Keratinocyte (primary cell): ENCODE measurements at regions not wholly inside any gene's neighbourhood (a gene's known extent, or its start where the extent isn't known, plus 50 kb on each side); places are given as distances from the start of the nearest gene placed in this dataset.
"Not testable (repeated sequence)": the region's sequence is repeated elsewhere in the genome, so short reads cannot be mapped to it uniquely, and the experiment has no call there.

ENCODE experiments used
- DNase-seq: peaks from one replicate; pipeline ENCODE4 v3.0.0-alpha.2; 2011; ENCODE audit warnings: low read depth, missing footprints, low spot score
- FAIRE-seq: peaks from 2 replicates; lab custom pipeline; 2011; peaks lifted over from hg19 to GRCh38; lab: Jason Lieb, UNC
- H2AFZ ChIP-seq: 2 replicates; pipeline ENCODE4 v1.6.0; 2012; ENCODE audit warnings: low read length, control low read depth, inconsistent platforms; ENCODE audit not compliant: control insufficient read depth
- H3K27ac ChIP-seq: 2 replicates; pipeline ENCODE4 v1.5.1; 2011; ENCODE audit warnings: low read length; ENCODE audit not compliant: control insufficient read depth, insufficient read depth
- H3K27me3 ChIP-seq: 3 replicates; pipeline ENCODE4 v1.6.0; 2011; ENCODE audit warnings: low read length; ENCODE audit not compliant: control insufficient read depth, insufficient read depth; ENCODE audit errors: extremely low read depth
- H3K36me3 ChIP-seq, 2 experiments: 2 replicates in 1 of 2; 3 replicates in 1 of 2; pipeline ENCODE4 v1.5.1; 2011; ENCODE audit warnings: low read length in 2 of 2, mild to moderate bottlenecking in 1 of 2; ENCODE audit not compliant: control insufficient read depth in 2 of 2, insufficient read depth in 2 of 2; ENCODE audit errors: extremely low read depth in 1 of 2
- H3K4me1 ChIP-seq: 3 replicates; pipeline ENCODE4 v1.5.1; 2011; ENCODE audit warnings: low read length; ENCODE audit not compliant: control insufficient read depth, insufficient read depth; ENCODE audit errors: extremely low read depth
- H3K4me2 ChIP-seq: 3 replicates; pipeline ENCODE4 v1.6.0; 2011; ENCODE audit warnings: low read depth, low read length; ENCODE audit not compliant: control insufficient read depth, insufficient read depth; ENCODE audit errors: extremely low read depth
- H3K4me3 ChIP-seq, 3 experiments: fragments of 200-600 bp in 1 of 3; sonication (generic) in 1 of 3; 2 replicates in 2 of 3; 3 replicates in 1 of 3; pipeline ENCODE4 v1.5.1; 2011 to 2016; ENCODE audit warnings: low read length in 3 of 3, mild to moderate bottlenecking in 3 of 3, control low read depth in 2 of 3, inconsistent platforms in 1 of 3, low read depth in 1 of 3, mixed read lengths in 1 of 3, mixed run types in 1 of 3, moderate library complexity in 1 of 3; ENCODE audit not compliant: control insufficient read depth in 2 of 3, insufficient read depth in 2 of 3; ENCODE audit errors: extremely low read depth in 1 of 3
- H3K79me2 ChIP-seq: 2 replicates; pipeline ENCODE4 v1.6.0; 2012; ENCODE audit warnings: low read length; ENCODE audit not compliant: control insufficient read depth, insufficient read depth
- H3K9ac ChIP-seq: 3 replicates; pipeline ENCODE4 v1.6.0; 2011; ENCODE audit warnings: low read length; ENCODE audit not compliant: control insufficient read depth, insufficient read depth; ENCODE audit errors: extremely low read depth
- H3K9me1 ChIP-seq: 3 replicates; pipeline ENCODE4 v1.6.0; 2011; ENCODE audit warnings: low read length; ENCODE audit not compliant: control insufficient read depth, insufficient read depth; ENCODE audit errors: extremely low read depth
- H3K9me3 ChIP-seq: 2 replicates; pipeline ENCODE4 v1.5.1; 2012; ENCODE audit warnings: low read depth, low read length; ENCODE audit not compliant: control insufficient read depth
- H4K20me1 ChIP-seq: 3 replicates; pipeline ENCODE4 v1.6.0; 2011; ENCODE audit warnings: low read length; ENCODE audit not compliant: control insufficient read depth, insufficient read depth; ENCODE audit errors: extremely low read depth
- dilution Hi-C: fragments of 300-500 bp; cut with MboI; formaldehyde crosslinking; loops from one replicate; pipeline ENCODE4 v1.7.0; 2020; ENCODE audit warnings: low sequenced_read_pairs; ENCODE audit not compliant: extremely low pct_ligation_motif_present

DNA sequence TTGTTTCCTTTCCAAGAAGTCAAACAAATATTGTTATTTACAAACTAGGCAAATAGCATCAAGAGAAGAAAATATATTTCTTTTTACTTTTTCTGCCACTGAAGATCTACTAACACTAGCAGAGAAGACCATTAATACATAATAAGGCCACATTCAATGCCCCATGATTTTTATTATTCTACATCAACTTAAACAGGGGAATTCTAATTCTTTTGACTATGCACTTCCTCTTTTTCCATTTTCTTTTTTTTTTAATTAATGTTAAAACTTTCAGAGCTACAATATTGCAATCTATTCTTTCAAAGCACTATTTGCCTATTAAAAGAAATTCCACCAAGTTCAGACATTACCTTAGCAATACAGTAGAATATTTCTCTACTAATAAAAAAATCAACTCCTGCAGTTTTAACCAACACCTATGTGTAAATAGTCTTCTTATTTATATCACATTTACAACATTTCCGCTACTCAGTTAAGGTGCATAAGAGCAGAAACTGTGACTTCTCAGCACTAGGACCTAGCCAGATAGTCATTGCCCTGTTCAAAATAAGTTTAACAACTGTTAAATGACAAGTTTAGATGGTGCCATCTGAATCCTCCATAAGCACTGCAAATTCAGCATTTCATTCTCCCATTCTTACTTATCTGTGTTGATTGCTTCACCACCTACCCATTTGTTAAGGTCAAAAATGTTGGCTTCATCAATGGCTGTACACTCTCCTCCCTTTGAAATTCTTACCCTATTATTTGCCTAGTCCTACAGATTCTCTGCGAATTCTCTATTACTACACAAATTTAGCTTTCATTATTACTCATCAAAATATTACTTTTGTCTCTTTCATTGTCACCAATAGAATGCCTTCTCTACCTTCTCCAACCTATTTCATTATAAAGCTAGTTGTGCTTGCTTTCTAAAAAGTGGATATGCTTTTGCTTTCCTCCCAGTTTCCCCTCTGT, 90.1 kb downstream of the SPDYE17 start:
- H3K4me1 ChIP-seq, H3K9me3 ChIP-seq, H4K20me1 ChIP-seq, H3K27ac ChIP-seq, H3K4me2 ChIP-seq, DNase-seq, H3K9ac ChIP-seq, H3K79me2 ChIP-seq, dilution Hi-C loops, H2AFZ ChIP-seq, H3K27me3 ChIP-seq, H3K4me3 ChIP-seq, H3K9me1 ChIP-seq, H3K36me3 ChIP-seq: not testable (repeated sequence)
- peak; percentile 53 for FAIRE-seq

DNA sequence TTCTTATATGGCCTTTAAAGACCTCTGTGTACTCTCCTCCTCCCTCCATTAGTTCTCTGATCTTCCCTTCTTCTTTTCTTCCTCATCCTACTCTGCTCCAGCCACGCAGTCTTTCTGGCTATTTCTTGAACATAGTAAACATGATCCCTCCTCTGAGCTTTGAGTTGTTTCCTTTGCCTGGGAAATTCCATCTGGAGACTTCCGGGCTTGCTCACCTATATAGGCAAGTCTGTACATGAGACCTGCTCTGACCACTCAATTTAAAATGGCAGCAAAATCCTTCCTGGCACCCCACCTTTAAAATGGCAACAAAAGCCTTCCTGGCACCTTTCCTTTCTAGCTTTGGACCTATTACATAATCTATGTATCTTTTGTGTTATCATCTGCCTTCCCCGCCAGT, 94.4 kb downstream of the SPDYE17 start:
- dilution Hi-C loops = not testable (repeated sequence)
- Histone ChIP-seq H3K4me2 (peak overlapping the region; percentile 17), H3K27ac (peak overlapping the region; percentile 52)

DNA sequence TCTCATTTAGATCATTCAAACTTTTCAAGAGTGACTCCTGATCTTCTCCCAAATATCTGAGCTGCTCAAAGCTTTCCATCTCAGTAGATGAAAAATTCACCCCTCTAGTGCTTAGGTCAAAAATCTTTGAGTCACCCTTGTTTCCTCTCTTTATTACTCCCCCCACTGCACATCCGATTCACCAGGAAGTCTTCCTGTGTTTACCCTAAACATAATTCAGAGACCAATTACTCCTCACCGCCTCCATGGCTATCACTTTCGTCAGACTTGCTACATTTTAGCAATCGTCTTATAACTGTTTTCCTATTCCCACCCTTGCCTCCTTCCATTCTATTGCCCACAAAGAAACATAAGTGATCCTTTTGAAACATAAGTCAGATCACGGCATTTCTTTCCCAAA, 94.8 kb downstream of the SPDYE17 start:
- H3K4me1 ChIP-seq, DNase-seq, H3K9me1 ChIP-seq, H3K9ac ChIP-seq, H3K4me3 ChIP-seq, H4K20me1 ChIP-seq, FAIRE-seq, H3K9me3 ChIP-seq, dilution Hi-C loops, H3K36me3 ChIP-seq, H3K27me3 ChIP-seq, H3K79me2 ChIP-seq: not testable (repeated sequence)
- peak overlapping the region; percentile 52 for H2AFZ ChIP-seq
- H3K4me2 ChIP-seq = peak overlapping the region; percentile 17
- H3K27ac ChIP-seq = peak overlapping the region; percentile 52

More for the DNA sequence above, 94.4 kb downstream of the SPDYE17 start:
- H3K4me3 ChIP-seq, H3K9ac ChIP-seq, H3K27me3 ChIP-seq, H3K9me1 ChIP-seq, H3K4me1 ChIP-seq, H4K20me1 ChIP-seq, H3K36me3 ChIP-seq, DNase-seq, H3K9me3 ChIP-seq, H3K79me2 ChIP-seq: not testable (repeated sequence)
- peak overlapping the region; percentile 82 for H2AFZ ChIP-seq
- FAIRE-seq = peak; percentile 97

DNA sequence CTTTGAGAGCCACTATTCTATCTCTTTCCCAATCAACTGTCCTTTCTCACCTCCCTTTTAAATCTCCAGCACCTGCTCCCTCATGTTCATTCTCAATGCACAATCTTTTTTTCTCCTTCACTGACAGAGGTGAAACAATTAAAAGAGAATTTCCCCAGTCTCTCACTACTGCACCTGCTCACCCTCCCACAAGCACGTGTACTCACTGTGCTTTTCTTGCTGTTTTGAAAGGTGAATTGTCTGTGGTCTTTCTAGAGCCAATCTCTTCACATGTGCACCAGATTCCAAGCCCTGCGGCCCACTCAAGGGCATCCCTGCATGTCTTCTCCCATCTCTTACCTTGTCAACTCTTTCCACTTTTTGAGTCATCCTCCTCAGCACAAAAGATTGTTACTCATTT, 95.8 kb downstream of the SPDYE17 start:
- H3K27me3 ChIP-seq, H3K9me3 ChIP-seq, H2AFZ ChIP-seq, DNase-seq, H3K4me3 ChIP-seq, H4K20me1 ChIP-seq, H3K4me2 ChIP-seq, H3K79me2 ChIP-seq, H3K27ac ChIP-seq, H3K4me1 ChIP-seq, H3K9ac ChIP-seq, dilution Hi-C loops, H3K9me1 ChIP-seq, H3K36me3 ChIP-seq: not testable (repeated sequence)
- peak; percentile 5 for FAIRE-seq

DNA sequence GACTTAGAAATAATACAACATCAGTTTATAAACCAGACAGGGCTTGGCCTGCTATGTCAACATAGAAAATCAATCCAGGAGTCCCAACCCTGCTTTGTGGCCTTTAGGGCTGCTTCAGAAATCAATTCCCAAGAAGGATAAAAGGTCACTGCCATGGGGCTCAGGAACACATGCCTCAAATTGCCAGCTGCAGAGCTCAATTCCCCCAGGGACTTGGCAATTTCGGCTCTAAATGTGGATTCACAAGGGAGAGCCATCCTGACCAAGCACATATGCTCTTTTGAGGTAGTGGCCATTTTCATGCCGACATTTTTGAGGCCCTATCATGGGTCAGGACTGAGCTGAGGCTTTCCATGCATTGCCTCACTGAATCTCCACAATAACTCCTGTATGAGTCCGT, 97.5 kb downstream of the SPDYE17 start:
- H4K20me1 ChIP-seq, H3K9me1 ChIP-seq, dilution Hi-C loops, H3K27me3 ChIP-seq, H3K27ac ChIP-seq, H3K79me2 ChIP-seq, H3K4me3 ChIP-seq, H3K4me2 ChIP-seq, H3K4me1 ChIP-seq, H3K9ac ChIP-seq, H3K36me3 ChIP-seq, H3K9me3 ChIP-seq, DNase-seq, H2AFZ ChIP-seq: not testable (repeated sequence)
- peak; percentile 72 for FAIRE-seq
